WTC11 (cell line): ENCODE measurements at regions not wholly inside any gene's neighbourhood (a gene's known extent, or its start where the extent isn't known, plus 50 kb on each side); places are given as distances from the start of the nearest gene placed in this dataset.

Experiments
- ATAC-seq: fragments of 200-7000 bp; cut with Tn5 transposase; 2 replicates; pipeline ENCODE4 v1.10.0; 2021; ENCODE audit warnings: mild to moderate bottlenecking, moderate library complexity
- CTCF ChIA-PET: fragments of 300-600 bp; sonication (Branson Sonifier 250); formaldehyde crosslinking; loops from one replicate; lab custom pipeline; 2021; ENCODE audit warnings: antibody characterized with exemption; lab: Charles Lee
- POLR2A ChIA-PET: fragments of 350-600 bp; sonication (Branson Sonifier 250); formaldehyde crosslinking; loops from one replicate; lab custom pipeline; 2021; ENCODE audit warnings: antibody characterized with exemption; lab: Charles Lee
- DNase-seq: peaks from one replicate; pipeline ENCODE4 v3.0.0; 2021; ENCODE audit warnings: low spot score
- H3K27ac Mint-ChIP-seq: 2 replicates; pipeline ENCODE4 v1.8.0; 2021; ENCODE audit warnings: mixed read lengths
- H3K27me3 Mint-ChIP-seq: 2 replicates; pipeline ENCODE4 v1.8.0; 2021; ENCODE audit warnings: low read depth, mild to moderate bottlenecking, moderate library complexity, mixed read lengths
- H3K36me3 Mint-ChIP-seq: 2 replicates; pipeline ENCODE4 v1.8.0; 2021; ENCODE audit warnings: mixed read lengths
- H3K4me1 Mint-ChIP-seq: 2 replicates; pipeline ENCODE4 v1.8.0; 2022; ENCODE audit warnings: mixed read lengths
- H3K4me3 Mint-ChIP-seq: 2 replicates; pipeline ENCODE4 v1.8.0; 2021; ENCODE audit warnings: mild to moderate bottlenecking, moderate library complexity, mixed read lengths
- H3K9me3 Mint-ChIP-seq: 2 replicates; pipeline ENCODE4 v1.8.0; 2021; ENCODE audit warnings: mixed read lengths
- CTCF ChIP-seq: fragments of 200-600 bp; IDR thresholded peaks from 2 replicates; pipeline ENCODE4 v1.8.0; 2022; ENCODE audit warnings: antibody characterized with exemption
- ESRRA ChIP-seq: sonication (generic); formaldehyde crosslinking; IDR thresholded peaks from 2 replicates; pipeline ENCODE4 v1.8.1; 2022; ENCODE audit warnings: mild to moderate bottlenecking, missing genetic modification reagents, borderline replicate concordance
- FOXJ3 ChIP-seq: sonication (generic); formaldehyde crosslinking; IDR thresholded peaks from 2 replicates; pipeline ENCODE4 v1.9.0; 2021; ENCODE audit warnings: missing genetic modification reagents, mild to moderate bottlenecking, borderline replicate concordance
- HMGA2 ChIP-seq: fragments of 250-450 bp; sonication (Bioruptor Pico); IDR thresholded peaks from 2 replicates; pipeline ENCODE4 v1.4.0; 2021; ENCODE audit warnings: mild to moderate bottlenecking, moderate library complexity
- HMGXB4 ChIP-seq: sonication (generic); formaldehyde crosslinking; IDR thresholded peaks from 2 replicates; pipeline ENCODE4 v1.8.1; 2023; ENCODE audit warnings: mild to moderate bottlenecking, moderate library complexity, missing genetic modification reagents
- NFYB ChIP-seq: sonication (generic); formaldehyde crosslinking; conservative IDR thresholded peaks from 2 replicates; pipeline ENCODE4 v1.8.0; 2022; ENCODE audit warnings: low read depth, missing genetic modification reagents
- PRRX2 ChIP-seq: fragments of 250-450 bp; sonication (Bioruptor Pico); IDR thresholded peaks from 2 replicates; pipeline ENCODE4 v1.8.0; 2021; ENCODE audit warnings: mild to moderate bottlenecking
- SMAD3 ChIP-seq: sonication (generic); formaldehyde crosslinking; IDR thresholded peaks from 2 replicates; pipeline ENCODE4 v1.8.0; 2022; ENCODE audit warnings: missing genetic modification reagents, mild to moderate bottlenecking, borderline replicate concordance
- SP1 ChIP-seq: sonication (generic); formaldehyde crosslinking; conservative IDR thresholded peaks from 2 replicates; pipeline ENCODE4 v1.8.1; 2022; ENCODE audit warnings: missing genetic modification reagents
- STAT6 ChIP-seq: sonication (generic); formaldehyde crosslinking; conservative IDR thresholded peaks from 2 replicates; pipeline ENCODE4 v1.8.1; 2023; ENCODE audit warnings: mild to moderate bottlenecking, low read depth, missing genetic modification reagents, moderate library complexity
- TEAD4 ChIP-seq: sonication (generic); formaldehyde crosslinking; IDR thresholded peaks from 2 replicates; pipeline ENCODE4 v1.8.0; 2022; ENCODE audit warnings: mild to moderate bottlenecking, missing genetic modification reagents
- USF1 ChIP-seq: sonication (generic); formaldehyde crosslinking; IDR thresholded peaks from 2 replicates; pipeline ENCODE4 v1.8.0; 2022; ENCODE audit warnings: mild to moderate bottlenecking, missing genetic modification reagents
- ZBTB43 ChIP-seq: sonication (generic); formaldehyde crosslinking; IDR thresholded peaks from 2 replicates; pipeline ENCODE4 v1.8.1; 2023; ENCODE audit warnings: mild to moderate bottlenecking, missing genetic modification reagents
- ZNF232 ChIP-seq: sonication (generic); formaldehyde crosslinking; IDR thresholded peaks from 2 replicates; pipeline ENCODE4 v1.8.0; 2022; ENCODE audit warnings: mild to moderate bottlenecking, missing genetic modification reagents
- ZNF512 ChIP-seq: sonication (generic); formaldehyde crosslinking; IDR thresholded peaks from 2 replicates; pipeline ENCODE4 v1.8.1; 2022; ENCODE audit warnings: missing genetic modification reagents, borderline replicate concordance
- ZNF671 ChIP-seq: fragments of 250-450 bp; sonication (Bioruptor Pico); IDR thresholded peaks from 2 replicates; pipeline ENCODE4 v1.8.0; 2021; ENCODE audit warnings: mild to moderate bottlenecking

- TF ChIP-seq HMGXB4 (CRISPR knock-in tag) (no peak), ZNF671 (CRISPR knock-in tag) (no peak), ZNF512 (CRISPR knock-in tag) (no peak), CTCF (no peak), ZNF232 (CRISPR knock-in tag) (no peak), NFYB (no peak), PRRX2 (CRISPR knock-in tag) (no peak)
These were observed 236.0 kb upstream of the SGK1 start (continued) for GRCh38 chr6:134553936-134554335.

- POLR2A ChIA-PET = no interaction called here
- H3K4me1 Mint-ChIP-seq = peaks cover 19% of the 10 kb centered on the region
- no peaks in the 10 kb centered on the region for H3K27me3 Mint-ChIP-seq
- CTCF ChIA-PET = no interaction called here
- H3K4me3 Mint-ChIP-seq = no peak overlapping the region
- H3K36me3 Mint-ChIP-seq = no peaks in the 10 kb centered on the region
- H3K9me3 Mint-ChIP-seq = peaks cover 4% of the 10 kb centered on the region; the same call in 1 of the 2 replicates
- peak overlapping the region; percentile 3; the same call in 1 of the 2 replicates for H3K27ac Mint-ChIP-seq
- no peak for DNase-seq
- TF ChIP-seq HMGA2 (CRISPR knock-in tag) (no peak), STAT6 (no peak), ZBTB43 (no peak), SMAD3 (CRISPR knock-in tag) (no peak), SP1 (no peak), FOXJ3 (CRISPR knock-in tag) (no peak), TEAD4 (no peak), USF1 (no peak), ESRRA (CRISPR knock-in tag) (no peak)
- TF ChIP-seq, all 79 proteins: peak for 0
- no peak for ATAC-seq
These were observed 233.5 kb upstream of the SGK1 start for GRCh38 chr6:134551245-134551960.
